VCaP (cell line): ENCODE measurements at regions not wholly inside any gene's neighbourhood (a gene's known extent, or its start where the extent isn't known, plus 50 kb on each side); places are given as distances from the start of the nearest gene placed in this dataset.
A peak's percentile ranks its signal among the peaks of the same experiment; 100 is the strongest.
"Not testable (repeated sequence)": the region's sequence is repeated elsewhere in the genome, so short reads cannot be mapped to it uniquely, and the experiment has no call there.

Experiments used
- H3K27ac ChIP-seq: fragments of 450-650 bp; 2 replicates; pipeline ENCODE4 v1.5.1; 2017
- CTCF ChIP-seq: fragments of 450-650 bp; conservative IDR thresholded peaks from 2 replicates; pipeline ENCODE4 v1.5.1; 2017; ENCODE audit warnings: mild to moderate bottlenecking, moderate library complexity

- no peak overlapping the region for H3K27ac ChIP-seq
- no peak for TF ChIP-seq CTCF
These were observed 71.9 kb downstream of the DYNAP start for GRCh38 chr18:54662986-54663385.

GRCh38 chr18:54669701-54670100 lies 78.7 kb downstream of the DYNAP start:
- not testable (repeated sequence) for H3K27ac ChIP-seq

- peak; percentile 16 for TF ChIP-seq CTCF
These were observed 80.3 kb downstream of the DYNAP start for GRCh38 chr18:54671291-54671881.

GRCh38 chr18:54672109-54672508 lies 81.1 kb downstream of the DYNAP start:
- no peak overlapping the region for H3K27ac ChIP-seq
- no peak for TF ChIP-seq CTCF

More at GRCh38 chr18:54671291-54671881, 80.3 kb downstream of the DYNAP start:
- no peak overlapping the region for H3K27ac ChIP-seq

- H3K27ac ChIP-seq, result no peak overlapping the region
- TF ChIP-seq CTCF, result no peak
These were observed 81.9 kb downstream of the DYNAP start for GRCh38 chr18:54672846-54673475.

GRCh38 chr18:54673936-54674335 lies 82.9 kb downstream of the DYNAP start:
- no peak for TF ChIP-seq CTCF
- no peak overlapping the region for H3K27ac ChIP-seq

GRCh38 chr18:54675076-54675475 lies 84.0 kb downstream of the DYNAP start:
- no peak for TF ChIP-seq CTCF

More at GRCh38 chr18:54675076-54675475, 84.0 kb downstream of the DYNAP start:
- no peak overlapping the region for H3K27ac ChIP-seq
